ENCODE measurements at regions not wholly inside any gene's neighbourhood (a gene's known extent, or its start where the extent isn't known, plus 50 kb on each side); places are given as distances from the start of the nearest gene placed in this dataset.

DNA sequence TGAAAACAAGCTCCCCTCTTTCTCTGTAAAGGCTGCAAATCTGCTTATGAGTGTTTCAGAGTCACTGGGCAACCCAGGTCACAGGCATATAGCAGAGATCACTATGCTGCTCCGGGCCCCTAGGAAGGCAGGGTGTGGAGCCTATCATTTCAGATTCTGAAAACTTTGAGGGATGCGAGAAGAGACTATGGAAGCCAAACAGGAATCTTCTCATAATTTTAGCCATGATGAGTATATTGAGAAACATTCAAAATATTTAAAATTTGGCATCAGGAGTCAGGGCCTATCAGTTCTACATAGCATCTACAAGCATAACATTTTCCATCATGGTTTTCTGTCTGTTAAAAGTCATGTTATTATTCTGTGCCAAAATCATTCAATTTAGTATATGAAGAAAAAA lies 61.7 kb upstream of the ATXN3L start:
- TF ChIP-seq CTCF (IDR thresholded peaks at IDR 0.05) (no peak), POLR2A (IDR thresholded peaks at IDR 0.05) (no peak)

Data from uterus (tissue), 2 donors.